Stimulated activated CD4-positive, alpha-beta T cell treated with anti-CD3 and anti-CD28 coated beads, Interleukin-4, amount 100 ng/mL, for 24 hours (primary cell): ENCODE measurements at regions not wholly inside any gene's neighbourhood (a gene's known extent, or its start where the extent isn't known, plus 50 kb on each side); places are given as distances from the start of the nearest gene placed in this dataset.
"Not testable (repeated sequence)": the region's sequence is repeated elsewhere in the genome, so short reads cannot be mapped to it uniquely, and the experiment has no call there.

ENCODE experiments used
- DNase-seq: peaks from one replicate; pipeline ENCODE4 v3.0.0-alpha.2; 2020

GRCh38 chr1:187847531-187847930 is 1018.8 kb downstream of the PLA2G4A start:
- DNase-seq: no peak

DNA sequence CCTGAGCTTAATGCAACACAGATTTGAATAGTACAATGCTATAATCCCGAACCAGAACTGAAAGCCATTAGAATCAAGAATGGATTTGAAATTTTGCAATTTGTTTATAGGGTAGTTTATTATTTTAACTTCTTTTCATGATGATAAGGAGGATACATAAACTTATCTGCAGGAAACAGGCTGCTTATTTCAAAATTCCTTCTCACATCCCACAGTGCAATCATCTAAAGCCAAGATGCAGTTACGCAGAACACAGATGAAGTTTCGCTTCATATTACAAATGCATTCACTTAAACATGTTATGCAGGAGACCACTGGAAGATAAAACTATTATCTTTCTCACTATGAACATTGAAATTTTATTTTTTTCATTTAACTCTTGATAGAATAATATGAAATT is 1019.6 kb downstream of the PLA2G4A start:
- DNase-seq: no peak

DNA sequence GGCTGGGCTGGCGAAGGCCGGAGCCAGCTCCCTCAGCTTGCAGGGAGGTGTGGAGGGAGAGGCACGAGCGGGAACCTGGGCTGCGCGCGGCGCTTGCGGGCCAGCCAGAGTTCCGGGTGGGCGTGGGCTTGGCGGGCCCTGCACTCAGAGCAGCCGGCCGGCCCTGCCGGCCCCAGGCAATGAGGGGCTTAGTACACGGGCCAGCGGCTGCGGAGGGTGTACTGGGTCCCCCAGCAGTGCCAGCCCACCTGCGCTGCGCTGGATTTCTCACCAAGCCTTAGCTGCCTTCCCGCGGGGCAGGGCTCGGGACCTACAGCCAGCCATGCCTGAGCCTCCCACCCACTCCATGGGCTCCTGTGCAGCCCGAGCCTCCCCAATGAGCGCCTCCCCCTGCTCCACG is 1021.4 kb downstream of the PLA2G4A start:
- not testable (repeated sequence) for DNase-seq

DNA sequence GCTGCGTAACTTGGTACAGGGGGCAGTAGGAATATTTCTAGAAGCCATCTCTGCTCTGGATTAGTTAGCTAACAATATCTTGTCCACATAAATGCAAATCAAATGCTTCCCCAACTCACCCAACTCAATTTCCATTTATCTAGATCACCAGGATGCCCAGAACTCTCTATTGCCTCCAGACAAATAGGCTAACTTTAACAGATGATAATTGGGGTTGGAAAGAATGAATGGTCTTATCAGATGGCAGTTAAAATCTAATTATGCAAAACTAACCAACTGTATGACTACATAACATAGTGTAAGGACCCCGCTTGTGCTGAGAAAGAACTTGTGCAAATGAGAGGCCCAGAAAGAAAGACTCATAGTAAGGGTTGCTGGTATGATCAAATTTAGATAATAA is 1024.8 kb downstream of the PLA2G4A start:
- DNase-seq: no peak

- no peak for DNase-seq
Measured at GRCh38 chr1:187854457-187854856, 1025.7 kb downstream of the PLA2G4A start.

- DNase-seq: no peak
Measured at GRCh38 chr1:187862506-187862905, 1033.8 kb downstream of the PLA2G4A start.

DNA sequence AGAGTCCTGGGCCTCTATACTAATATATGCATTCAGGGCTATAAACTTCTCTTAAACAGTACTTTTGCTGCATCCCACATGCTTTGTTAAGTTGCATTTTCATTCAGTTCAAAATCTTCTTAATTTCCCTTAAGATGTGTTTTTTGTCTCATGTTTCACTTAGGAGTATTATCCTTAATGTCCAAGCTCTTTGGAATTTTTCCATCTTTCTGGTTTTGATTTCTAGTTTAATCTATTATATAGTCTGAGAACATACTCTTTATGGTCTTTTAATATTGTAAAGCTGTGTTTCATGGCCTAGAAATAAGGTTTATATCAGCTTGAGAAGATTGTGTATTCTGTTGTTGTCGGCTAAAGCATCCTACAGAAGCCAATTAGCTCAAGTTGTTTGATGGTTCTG is 1041.8 kb downstream of the PLA2G4A start:
- no peak for DNase-seq

DNA sequence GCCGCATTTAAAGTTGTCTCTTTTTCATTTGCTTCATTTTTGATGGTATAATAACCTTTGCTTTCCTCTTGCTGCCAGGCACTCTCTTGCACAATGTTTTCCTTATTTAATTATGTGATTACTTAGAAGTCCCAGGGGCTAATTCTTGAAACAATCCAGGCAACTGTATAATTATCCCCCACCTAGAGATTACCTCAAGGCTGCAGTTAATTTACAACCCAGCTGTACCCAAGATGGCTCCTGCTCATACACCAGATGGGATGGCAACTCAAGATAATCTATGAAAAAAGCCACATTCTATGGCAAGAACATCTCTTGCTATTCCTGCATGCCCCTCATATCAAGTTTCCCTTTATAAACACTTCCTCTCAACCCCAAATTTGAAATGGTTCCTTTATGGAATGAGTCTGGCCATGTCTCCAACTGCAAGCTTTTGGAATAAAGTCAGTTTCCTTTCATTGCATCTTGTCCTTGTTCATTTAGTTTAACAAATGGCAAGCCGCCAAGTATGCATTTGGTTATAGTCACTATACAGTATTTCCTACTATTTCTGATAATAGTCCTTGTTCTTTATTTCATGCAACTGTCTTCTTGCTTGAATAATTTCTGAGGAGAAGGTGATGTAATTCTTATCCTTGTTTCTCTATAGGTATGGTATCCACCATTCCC is 1042.6 kb downstream of the PLA2G4A start:
- DNase-seq: no peak

DNA sequence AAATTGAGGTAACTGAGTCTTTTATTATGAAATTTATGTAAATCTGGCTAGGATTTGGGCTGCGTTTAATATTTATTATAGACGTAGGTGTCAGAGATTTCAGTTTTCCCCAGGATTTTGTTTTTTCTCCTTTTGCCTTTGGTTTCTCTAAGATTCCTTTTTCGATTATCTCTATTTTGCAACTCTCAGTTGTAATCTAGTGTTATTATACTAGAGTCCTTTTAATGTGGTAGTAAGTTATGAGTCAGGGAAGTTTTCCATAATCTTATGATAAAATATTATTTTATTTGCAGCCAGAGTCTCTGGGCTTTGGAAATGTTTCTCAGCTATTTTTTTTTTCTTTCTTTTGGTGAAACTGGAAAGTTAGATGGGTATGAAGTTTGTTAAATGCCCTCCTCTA is 1043.8 kb downstream of the PLA2G4A start:
- DNase-seq: no peak

- no peak for DNase-seq
Measured at GRCh38 chr1:187873126-187873525, 1044.4 kb downstream of the PLA2G4A start.

- no peak for DNase-seq
Measured at GRCh38 chr1:187876775-187877174, 1048.0 kb downstream of the PLA2G4A start.

DNA sequence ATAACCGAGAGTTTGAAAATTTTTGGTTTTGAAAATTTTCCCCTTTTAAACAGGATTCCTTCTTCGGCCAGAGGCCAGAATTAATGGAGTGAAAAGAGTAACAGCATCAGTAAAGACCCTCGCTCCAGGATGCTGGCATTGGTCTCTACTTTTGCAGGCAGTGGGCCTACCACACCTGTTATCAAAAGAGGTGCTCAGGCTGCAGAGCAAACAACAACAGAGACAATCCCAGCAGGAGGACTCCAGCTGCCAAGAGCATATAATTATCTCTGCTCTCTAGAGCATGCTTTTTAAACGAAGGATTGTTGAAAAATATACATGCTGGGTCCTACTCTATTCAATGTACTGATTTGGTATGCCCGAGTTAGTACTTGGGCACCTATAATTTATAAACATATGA is 1048.5 kb downstream of the PLA2G4A start:
- DNase-seq: no peak

GRCh38 chr1:187878883-187879282 is 1050.1 kb downstream of the PLA2G4A start:
- no peak for DNase-seq

- no peak for DNase-seq
Measured at GRCh38 chr1:187883356-187883755, 1054.6 kb downstream of the PLA2G4A start.

DNA sequence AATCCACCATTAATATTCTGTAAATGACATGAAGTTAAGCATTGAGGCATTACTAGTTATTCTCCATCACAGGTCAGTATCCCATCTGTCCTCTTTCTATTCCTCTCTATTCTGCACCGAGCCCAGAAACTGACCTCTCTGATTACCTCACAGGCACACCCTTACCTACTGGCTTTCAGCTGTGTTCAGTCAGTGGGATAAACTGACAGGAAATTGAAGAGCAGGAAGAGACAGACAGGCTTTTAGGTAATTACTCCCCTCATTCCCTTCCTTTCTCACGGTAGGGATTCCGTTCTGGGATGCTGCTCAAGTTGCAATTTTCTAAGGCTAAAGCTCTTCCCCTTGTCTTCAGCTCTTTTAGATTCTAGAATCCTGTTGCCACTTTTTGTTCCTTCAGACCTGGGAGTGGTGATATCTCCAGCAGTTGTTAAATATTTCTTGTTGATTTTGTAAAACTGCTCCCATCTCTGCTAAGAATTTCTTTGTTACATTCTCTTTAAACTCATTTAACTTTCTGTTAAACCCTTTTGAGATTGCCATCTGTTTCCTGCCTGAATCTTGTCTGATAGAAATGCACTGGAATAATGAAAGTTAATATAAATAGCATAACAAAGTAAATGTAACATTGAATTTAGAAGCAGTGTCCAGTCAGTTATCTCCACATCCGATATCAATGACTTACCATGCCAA is 1063.4 kb downstream of the PLA2G4A start:
- no peak for DNase-seq

DNA sequence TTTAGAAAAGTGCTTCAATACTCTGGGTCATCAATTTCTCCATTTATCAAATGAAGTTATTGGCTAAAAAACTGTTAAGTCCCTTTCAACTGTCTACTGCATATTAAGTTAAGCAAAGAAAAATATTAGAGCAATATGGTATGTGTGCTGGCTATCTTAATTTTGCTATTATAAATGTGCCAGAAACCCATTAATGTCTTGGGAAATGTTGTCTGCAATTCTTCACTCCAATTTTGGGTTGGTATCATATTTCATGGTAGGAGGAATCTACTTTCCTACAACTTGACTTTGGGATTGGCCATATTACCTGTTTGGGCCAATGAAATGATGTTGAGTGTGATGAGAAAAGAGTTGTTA is 1063.9 kb downstream of the PLA2G4A start:
- DNase-seq: no peak

DNA sequence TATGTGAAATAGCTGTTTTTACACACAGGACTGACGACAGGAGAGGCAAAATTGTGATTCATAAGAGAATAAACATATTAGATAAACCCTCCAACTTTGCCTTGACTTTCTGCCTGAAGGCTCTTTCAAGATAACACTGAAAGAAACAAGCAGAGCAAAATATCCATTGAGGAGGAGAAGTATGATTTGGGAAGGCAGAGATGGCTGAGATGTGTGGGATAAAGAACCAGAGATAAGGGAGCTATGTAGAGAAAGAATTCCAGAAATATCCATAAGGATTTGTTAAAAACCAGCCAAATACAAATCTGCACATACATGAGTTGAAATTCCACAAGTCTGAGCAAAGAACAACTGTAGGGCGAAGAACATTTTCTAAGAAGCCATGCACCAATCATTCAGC is 1064.7 kb downstream of the PLA2G4A start:
- no peak for DNase-seq

DNA sequence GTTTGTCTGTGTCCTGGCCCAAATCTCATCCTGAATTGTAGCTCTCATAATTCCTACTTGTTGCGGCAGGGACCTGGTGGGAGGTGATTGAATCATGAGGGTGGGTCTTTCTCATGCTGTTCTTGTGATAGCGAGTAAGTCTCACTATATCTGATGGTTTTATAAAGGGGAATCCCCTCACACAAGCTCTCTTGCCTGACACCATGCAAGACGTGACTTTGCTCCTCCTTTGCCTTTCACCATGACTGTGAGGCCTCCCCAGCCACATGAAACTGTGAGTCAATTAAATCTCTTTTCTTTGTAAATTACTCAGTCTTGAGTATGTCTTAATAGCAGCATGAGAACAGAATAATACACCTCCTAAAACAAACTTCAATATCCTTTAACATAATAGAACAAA is 1065.6 kb downstream of the PLA2G4A start:
- DNase-seq: no peak

- DNase-seq: no peak
Measured at GRCh38 chr1:187903223-187903622, 1074.5 kb downstream of the PLA2G4A start.

GRCh38 chr1:187909382-187909781 is 1080.6 kb downstream of the PLA2G4A start:
- no peak for DNase-seq

- DNase-seq: no peak
Measured at GRCh38 chr1:187911820-187912219, 1083.1 kb downstream of the PLA2G4A start.

GRCh38 chr1:187920976-187921375 is 1092.2 kb downstream of the PLA2G4A start:
- DNase-seq: no peak

- no peak for DNase-seq
Measured at GRCh38 chr1:187921426-187921825, 1092.7 kb downstream of the PLA2G4A start.

- DNase-seq: no peak
Measured at GRCh38 chr1:187922255-187922654, 1093.5 kb downstream of the PLA2G4A start.

DNA sequence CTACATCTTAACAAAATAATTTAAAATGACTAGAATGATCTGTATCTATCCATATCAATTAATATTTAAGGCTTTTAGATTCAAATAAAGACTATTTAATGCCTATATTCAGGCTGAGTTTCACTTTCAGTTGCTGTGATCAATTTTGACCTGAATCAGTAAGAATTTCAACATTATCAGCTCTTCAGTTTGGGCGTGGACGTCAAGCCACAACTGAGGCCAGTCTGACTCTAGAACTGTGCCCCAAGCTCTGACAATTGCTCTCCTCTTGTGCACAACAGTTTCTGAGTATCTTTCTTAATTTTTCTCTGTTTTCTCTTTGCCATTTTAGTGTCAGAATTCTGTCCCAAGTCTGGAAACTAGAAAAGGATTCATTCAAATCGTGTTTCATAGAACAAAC is 1095.5 kb downstream of the PLA2G4A start:
- DNase-seq: no peak
